ENCODE measurements at regions not wholly inside any gene's neighbourhood (a gene's known extent, or its start where the extent isn't known, plus 50 kb on each side); places are given as distances from the start of the nearest gene placed in this dataset.

GRCh38 chr16:13756411-13757140, 163.4 kb upstream of the ERCC4 start:
- DNase-seq = no peak

- DNase-seq = no peak
Observed at GRCh38 chr16:13766334-13766733, 153.6 kb upstream of the ERCC4 start.

- no peak for DNase-seq
Observed at GRCh38 chr16:13767215-13767614, 152.7 kb upstream of the ERCC4 start.

- no peak for DNase-seq
Observed at GRCh38 chr16:13768471-13768870, 151.5 kb upstream of the ERCC4 start.

- DNase-seq = no peak
Observed at GRCh38 chr16:13770436-13770835, 149.5 kb upstream of the ERCC4 start.

GRCh38 chr16:13772782-13773181, 147.2 kb upstream of the ERCC4 start:
- DNase-seq = no peak

GRCh38 chr16:13779676-13780075, 140.3 kb upstream of the ERCC4 start:
- peak; percentile 11 for DNase-seq

- no peak for DNase-seq
Observed at GRCh38 chr16:13780406-13781168, 139.4 kb upstream of the ERCC4 start.

GRCh38 chr16:13781169-13781564, 138.8 kb upstream of the ERCC4 start:
- no peak for DNase-seq

GRCh38 chr16:13781575-13782338, 138.2 kb upstream of the ERCC4 start:
- no peak for DNase-seq

- no peak for DNase-seq
Observed at GRCh38 chr16:13791095-13791494, 128.9 kb upstream of the ERCC4 start.

- DNase-seq = no peak
Observed at GRCh38 chr16:13793841-13794409, 126.0 kb upstream of the ERCC4 start.

GRCh38 chr16:13795131-13795530, 124.8 kb upstream of the ERCC4 start:
- no peak for DNase-seq

- DNase-seq = no peak
Observed at GRCh38 chr16:13797718-13798117, 122.2 kb upstream of the ERCC4 start.

GRCh38 chr16:13798211-13798610, 121.7 kb upstream of the ERCC4 start:
- no peak for DNase-seq

GRCh38 chr16:13803974-13804373, 116.0 kb upstream of the ERCC4 start:
- DNase-seq = no peak

GRCh38 chr16:13805951-13806350, 114.0 kb upstream of the ERCC4 start:
- no peak for DNase-seq

GRCh38 chr16:13806671-13807070, 113.3 kb upstream of the ERCC4 start:
- no peak for DNase-seq

- DNase-seq = no peak
Observed at GRCh38 chr16:13808102-13808501, 111.9 kb upstream of the ERCC4 start.

- no peak for DNase-seq
Observed at GRCh38 chr16:13809765-13810164, 110.2 kb upstream of the ERCC4 start.

GRCh38 chr16:13811834-13812233, 108.1 kb upstream of the ERCC4 start:
- DNase-seq = no peak

GRCh38 chr16:13816701-13817100, 103.3 kb upstream of the ERCC4 start:
- no peak for DNase-seq

GRCh38 chr16:13823501-13823900, 96.5 kb upstream of the ERCC4 start:
- no peak for DNase-seq

All from DMS53 (cell line).